ENCODE measurements at regions not wholly inside any gene's neighbourhood (a gene's known extent, or its start where the extent isn't known, plus 50 kb on each side); places are given as distances from the start of the nearest gene placed in this dataset.

- Histone ChIP-seq H3K4me2 (ENCODE audit: control insufficient read depth, extremely low read depth, insufficient read depth, low read depth, low read length) (no peak overlapping the region), H3K4me3 (ENCODE audit: control insufficient read depth in 2 of 3, extremely low read depth in 1 of 3, insufficient read depth in 2 of 3, low read depth in 1 of 3, low read length in 3 of 3) (no peak overlapping the region), H3K9me3 (ENCODE audit: control insufficient read depth, low read depth, low read length) (no peaks in the 10 kb centered on the region), H3K27me3 (ENCODE audit: control insufficient read depth, extremely low read depth, insufficient read depth, low read length) (no peaks in the 10 kb centered on the region), H3K27ac (ENCODE audit: control insufficient read depth, insufficient read depth, low read length) (no peak overlapping the region), H3K9ac (ENCODE audit: control insufficient read depth, extremely low read depth, insufficient read depth, low read length) (no peak overlapping the region), H3K79me2 (ENCODE audit: control insufficient read depth, insufficient read depth, low read length) (no peaks in the 10 kb centered on the region), H3K36me3 (ENCODE audit: control insufficient read depth in 2 of 2, extremely low read depth in 1 of 2, insufficient read depth in 2 of 2, low read length in 2 of 2) (no peaks in the 10 kb centered on the region), H3K4me1 (ENCODE audit: control insufficient read depth, extremely low read depth, insufficient read depth, low read length) (no peaks in the 10 kb centered on the region), H3K9me1 (ENCODE audit: control insufficient read depth, extremely low read depth, insufficient read depth, low read length) (no peaks in the 10 kb centered on the region), H2AFZ (ENCODE audit: control insufficient read depth, low read length) (no peak overlapping the region), H4K20me1 (ENCODE audit: control insufficient read depth, extremely low read depth, insufficient read depth, low read length) (no peaks in the 10 kb centered on the region)
- TF ChIP-seq, protein P1, sequence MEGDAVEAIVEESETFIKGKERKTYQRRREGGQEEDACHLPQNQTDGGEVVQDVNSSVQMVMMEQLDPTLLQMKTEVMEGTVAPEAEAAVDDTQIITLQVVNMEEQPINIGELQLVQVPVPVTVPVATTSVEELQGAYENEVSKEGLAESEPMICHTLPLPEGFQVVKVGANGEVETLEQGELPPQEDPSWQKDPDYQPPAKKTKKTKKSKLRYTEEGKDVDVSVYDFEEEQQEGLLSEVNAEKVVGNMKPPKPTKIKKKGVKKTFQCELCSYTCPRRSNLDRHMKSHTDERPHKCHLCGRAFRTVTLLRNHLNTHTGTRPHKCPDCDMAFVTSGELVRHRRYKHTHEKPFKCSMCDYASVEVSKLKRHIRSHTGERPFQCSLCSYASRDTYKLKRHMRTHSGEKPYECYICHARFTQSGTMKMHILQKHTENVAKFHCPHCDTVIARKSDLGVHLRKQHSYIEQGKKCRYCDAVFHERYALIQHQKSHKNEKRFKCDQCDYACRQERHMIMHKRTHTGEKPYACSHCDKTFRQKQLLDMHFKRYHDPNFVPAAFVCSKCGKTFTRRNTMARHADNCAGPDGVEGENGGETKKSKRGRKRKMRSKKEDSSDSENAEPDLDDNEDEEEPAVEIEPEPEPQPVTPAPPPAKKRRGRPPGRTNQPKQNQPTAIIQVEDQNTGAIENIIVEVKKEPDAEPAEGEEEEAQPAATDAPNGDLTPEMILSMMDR (optimal IDR thresholded peaks at IDR 0.05 in 1 of 3, IDR thresholded peaks at IDR 0.05 in 1 of 3, conservative IDR thresholded peaks at IDR 0.05 in 1 of 3; ENCODE audit: extremely low read depth in 1 of 3, insufficient read depth in 2 of 3, low read length in 3 of 3) = no peak
- no peak for TF ChIP-seq EZH2 (IDR thresholded peaks at IDR 0.05; ENCODE audit: low read length)
- dilution Hi-C loops (cut with MboI; ENCODE audit: extremely low pct_ligation_motif_present, low sequenced_read_pairs) = no loop called here
- no peak for DNase-seq (ENCODE audit: low read depth, low spot score)
- FAIRE-seq = no peak
Measured at GRCh38 chr2:184463102-184463865, 135.0 kb upstream of the ZNF804A start.

GRCh38 chr2:184463866-184464248 is 134.5 kb upstream of the ZNF804A start:
- H3K9me1 ChIP-seq (ENCODE audit: control insufficient read depth, extremely low read depth, insufficient read depth, low read length) = no peaks in the 10 kb centered on the region
- no peaks in the 10 kb centered on the region for H3K4me1 ChIP-seq (ENCODE audit: control insufficient read depth, extremely low read depth, insufficient read depth, low read length)
- no peak overlapping the region for H3K4me3 ChIP-seq (ENCODE audit: control insufficient read depth in 2 of 3, extremely low read depth in 1 of 3, insufficient read depth in 2 of 3, low read depth in 1 of 3, low read length in 3 of 3)
- H3K27ac ChIP-seq (ENCODE audit: control insufficient read depth, insufficient read depth, low read length) = no peak overlapping the region
- H2AFZ ChIP-seq (ENCODE audit: control insufficient read depth, low read length) = no peak overlapping the region
- H3K9ac ChIP-seq (ENCODE audit: control insufficient read depth, extremely low read depth, insufficient read depth, low read length) = no peak overlapping the region
- no peaks in the 10 kb centered on the region for H4K20me1 ChIP-seq (ENCODE audit: control insufficient read depth, extremely low read depth, insufficient read depth, low read length)
- no peaks in the 10 kb centered on the region for H3K79me2 ChIP-seq (ENCODE audit: control insufficient read depth, insufficient read depth, low read length)
- no peak for TF ChIP-seq EZH2 (IDR thresholded peaks at IDR 0.05; ENCODE audit: low read length)
- TF ChIP-seq, protein P1 (optimal IDR thresholded peaks at IDR 0.05 in 1 of 3, IDR thresholded peaks at IDR 0.05 in 1 of 3, conservative IDR thresholded peaks at IDR 0.05 in 1 of 3; ENCODE audit: extremely low read depth in 1 of 3, insufficient read depth in 2 of 3, low read length in 3 of 3) = no peak
- FAIRE-seq (no peak), DNase-seq (ENCODE audit: low read depth, low spot score) (no peak)
- no peak overlapping the region for H3K4me2 ChIP-seq (ENCODE audit: control insufficient read depth, extremely low read depth, insufficient read depth, low read depth, low read length)
- H3K36me3 ChIP-seq (ENCODE audit: control insufficient read depth in 2 of 2, extremely low read depth in 1 of 2, insufficient read depth in 2 of 2, low read length in 2 of 2) = no peaks in the 10 kb centered on the region
- H3K27me3 ChIP-seq (ENCODE audit: control insufficient read depth, extremely low read depth, insufficient read depth, low read length) = no peaks in the 10 kb centered on the region
- H3K9me3 ChIP-seq (ENCODE audit: control insufficient read depth, low read depth, low read length) = no peaks in the 10 kb centered on the region
- dilution Hi-C loops (cut with MboI; ENCODE audit: extremely low pct_ligation_motif_present, low sequenced_read_pairs) = no loop called here

Data from keratinocyte (primary cell).